Stimulated activated CD4-positive, alpha-beta T cell treated with anti-CD3 and anti-CD28 coated beads, Interleukin-1b, Interleukin-23, amount 100 ng/mL, for 24 hours (primary cell): ENCODE measurements at regions not wholly inside any gene's neighbourhood (a gene's known extent, or its start where the extent isn't known, plus 50 kb on each side); places are given as distances from the start of the nearest gene placed in this dataset.

ENCODE experiments used
- DNase-seq, 4 experiments: peaks; one replicate each; pipeline ENCODE4 v3.0.0-alpha.2; 2020; ENCODE audit warnings: low read depth in 4 of 4, low spot score in 1 of 4

- no peak for DNase-seq
These were observed 1039.1 kb downstream of the NAALADL2 start for GRCh38 chr3:175898194-175898593.

- DNase-seq = no peak
These were observed 1037.5 kb downstream of the NAALADL2 start for GRCh38 chr3:175896655-175897054.

GRCh38 chr3:175895731-175896130, 1036.6 kb downstream of the NAALADL2 start:
- no peak for DNase-seq

- no peak for DNase-seq
These were observed 1034.4 kb downstream of the NAALADL2 start for GRCh38 chr3:175893566-175893965.

GRCh38 chr3:175890066-175890465, 1030.9 kb downstream of the NAALADL2 start:
- DNase-seq = no peak

- DNase-seq = no peak
These were observed 1026.2 kb downstream of the NAALADL2 start for GRCh38 chr3:175885231-175885766.

GRCh38 chr3:175879417-175879816, 1020.3 kb downstream of the NAALADL2 start:
- DNase-seq = no peak

- no peak for DNase-seq
These were observed 1010.3 kb downstream of the NAALADL2 start for GRCh38 chr3:175869404-175869803.

- DNase-seq = no peak
These were observed 1009.5 kb downstream of the NAALADL2 start for GRCh38 chr3:175868626-175869025.

GRCh38 chr3:175865724-175866123, 1006.6 kb downstream of the NAALADL2 start:
- no peak for DNase-seq

GRCh38 chr3:175861916-175862315, 1002.8 kb downstream of the NAALADL2 start:
- DNase-seq = no peak
